HEK293 (cell line): ENCODE measurements at regions not wholly inside any gene's neighbourhood (a gene's known extent, or its start where the extent isn't known, plus 50 kb on each side); places are given as distances from the start of the nearest gene placed in this dataset.

ENCODE experiments used
- BCL11A ChIP-seq: fragments of 450-650 bp; formaldehyde crosslinking; IDR thresholded peaks from 2 replicates; pipeline ENCODE4 v1.5.1; 2016; ENCODE audit warnings: low read depth, missing biosample characterization, missing genetic modification characterization
- RBAK ChIP-seq: fragments of 450-650 bp; formaldehyde crosslinking; IDR thresholded peaks from 2 replicates; pipeline ENCODE4 v1.5.1; 2016; ENCODE audit warnings: missing biosample characterization, missing genetic modification characterization
- TRIM28 ChIP-seq: IDR thresholded peaks from 2 replicates; pipeline ENCODE4 v1.6.1; 2011; ENCODE audit warnings: low read length, control low read depth, borderline replicate concordance
- ZFP37 ChIP-seq: fragments of 450-650 bp; formaldehyde crosslinking; IDR thresholded peaks from 2 replicates; pipeline ENCODE4 v1.5.1; 2016; ENCODE audit warnings: missing biosample characterization, missing genetic modification characterization
- ZNF223 ChIP-seq: fragments of 450-650 bp; formaldehyde crosslinking; IDR thresholded peaks from 2 replicates; pipeline ENCODE4 v1.5.1; 2016; ENCODE audit warnings: missing biosample characterization, missing genetic modification characterization
- ZNF341 ChIP-seq: fragments of 450-650 bp; formaldehyde crosslinking; IDR thresholded peaks from 2 replicates; pipeline ENCODE4; 2016; ENCODE audit warnings: low read depth, missing biosample characterization, missing genetic modification characterization
- ZNF600 ChIP-seq: fragments of 450-650 bp; formaldehyde crosslinking; IDR thresholded peaks from 2 replicates; pipeline ENCODE4 v1.5.1; 2016; ENCODE audit warnings: missing biosample characterization, missing genetic modification characterization
- ZNF658 ChIP-seq: fragments of 450-650 bp; formaldehyde crosslinking; IDR thresholded peaks from 2 replicates; pipeline ENCODE4; 2016; ENCODE audit warnings: missing biosample characterization, missing genetic modification characterization
- ZNF747 ChIP-seq: fragments of 450-650 bp; formaldehyde crosslinking; IDR thresholded peaks from 2 replicates; pipeline ENCODE4 v1.5.1; 2016; ENCODE audit warnings: missing biosample characterization, missing genetic modification characterization
- TF ChIP-seq, protein P1 (sequence below): fragments of 450-650 bp; formaldehyde crosslinking; IDR thresholded peaks from 2 replicates; pipeline ENCODE4 v1.5.1; 2016; ENCODE audit warnings: missing biosample characterization, missing genetic modification characterization
- TF ChIP-seq, protein P2 (sequence below): fragments of 450-650 bp; formaldehyde crosslinking; IDR thresholded peaks from 2 replicates; pipeline ENCODE4 v1.5.1; 2016; ENCODE audit warnings: missing biosample characterization, missing genetic modification characterization

DNA sequence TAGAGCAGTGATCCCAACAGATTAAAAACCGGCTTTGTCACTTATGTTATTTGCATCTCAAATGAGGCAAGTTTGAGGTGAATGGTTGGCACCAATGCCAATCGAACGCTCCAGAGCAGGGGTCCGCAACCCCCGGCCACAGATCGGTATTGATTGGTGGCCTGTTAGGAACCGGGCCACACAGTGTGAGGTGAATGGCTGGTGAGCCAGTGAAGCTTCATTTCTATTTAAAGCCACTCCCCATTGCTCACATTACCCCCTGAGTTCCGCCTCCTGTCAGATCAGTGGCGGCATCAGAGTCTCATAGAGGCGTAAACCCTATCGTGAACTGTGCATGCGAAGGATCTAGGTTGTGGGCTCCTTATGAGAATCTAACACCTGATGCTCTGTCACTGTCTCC lies 132.0 kb downstream of the TMEM182 start:
- TF ChIP-seq, protein P1, sequence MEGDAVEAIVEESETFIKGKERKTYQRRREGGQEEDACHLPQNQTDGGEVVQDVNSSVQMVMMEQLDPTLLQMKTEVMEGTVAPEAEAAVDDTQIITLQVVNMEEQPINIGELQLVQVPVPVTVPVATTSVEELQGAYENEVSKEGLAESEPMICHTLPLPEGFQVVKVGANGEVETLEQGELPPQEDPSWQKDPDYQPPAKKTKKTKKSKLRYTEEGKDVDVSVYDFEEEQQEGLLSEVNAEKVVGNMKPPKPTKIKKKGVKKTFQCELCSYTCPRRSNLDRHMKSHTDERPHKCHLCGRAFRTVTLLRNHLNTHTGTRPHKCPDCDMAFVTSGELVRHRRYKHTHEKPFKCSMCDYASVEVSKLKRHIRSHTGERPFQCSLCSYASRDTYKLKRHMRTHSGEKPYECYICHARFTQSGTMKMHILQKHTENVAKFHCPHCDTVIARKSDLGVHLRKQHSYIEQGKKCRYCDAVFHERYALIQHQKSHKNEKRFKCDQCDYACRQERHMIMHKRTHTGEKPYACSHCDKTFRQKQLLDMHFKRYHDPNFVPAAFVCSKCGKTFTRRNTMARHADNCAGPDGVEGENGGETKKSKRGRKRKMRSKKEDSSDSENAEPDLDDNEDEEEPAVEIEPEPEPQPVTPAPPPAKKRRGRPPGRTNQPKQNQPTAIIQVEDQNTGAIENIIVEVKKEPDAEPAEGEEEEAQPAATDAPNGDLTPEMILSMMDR = no peak
- TF ChIP-seq BCL11A (no peak), ZNF658 (no peak), ZNF747 (tag by site-specific recombination) (no peak), TRIM28 (no peak), ZNF341 (tag by site-specific recombination) (no peak), RBAK (tag by site-specific recombination) (no peak), ZNF600 (tag by site-specific recombination) (no peak), ZFP37 (no peak), ZNF223 (tag by site-specific recombination) (no peak)
- TF ChIP-seq, protein P2, sequence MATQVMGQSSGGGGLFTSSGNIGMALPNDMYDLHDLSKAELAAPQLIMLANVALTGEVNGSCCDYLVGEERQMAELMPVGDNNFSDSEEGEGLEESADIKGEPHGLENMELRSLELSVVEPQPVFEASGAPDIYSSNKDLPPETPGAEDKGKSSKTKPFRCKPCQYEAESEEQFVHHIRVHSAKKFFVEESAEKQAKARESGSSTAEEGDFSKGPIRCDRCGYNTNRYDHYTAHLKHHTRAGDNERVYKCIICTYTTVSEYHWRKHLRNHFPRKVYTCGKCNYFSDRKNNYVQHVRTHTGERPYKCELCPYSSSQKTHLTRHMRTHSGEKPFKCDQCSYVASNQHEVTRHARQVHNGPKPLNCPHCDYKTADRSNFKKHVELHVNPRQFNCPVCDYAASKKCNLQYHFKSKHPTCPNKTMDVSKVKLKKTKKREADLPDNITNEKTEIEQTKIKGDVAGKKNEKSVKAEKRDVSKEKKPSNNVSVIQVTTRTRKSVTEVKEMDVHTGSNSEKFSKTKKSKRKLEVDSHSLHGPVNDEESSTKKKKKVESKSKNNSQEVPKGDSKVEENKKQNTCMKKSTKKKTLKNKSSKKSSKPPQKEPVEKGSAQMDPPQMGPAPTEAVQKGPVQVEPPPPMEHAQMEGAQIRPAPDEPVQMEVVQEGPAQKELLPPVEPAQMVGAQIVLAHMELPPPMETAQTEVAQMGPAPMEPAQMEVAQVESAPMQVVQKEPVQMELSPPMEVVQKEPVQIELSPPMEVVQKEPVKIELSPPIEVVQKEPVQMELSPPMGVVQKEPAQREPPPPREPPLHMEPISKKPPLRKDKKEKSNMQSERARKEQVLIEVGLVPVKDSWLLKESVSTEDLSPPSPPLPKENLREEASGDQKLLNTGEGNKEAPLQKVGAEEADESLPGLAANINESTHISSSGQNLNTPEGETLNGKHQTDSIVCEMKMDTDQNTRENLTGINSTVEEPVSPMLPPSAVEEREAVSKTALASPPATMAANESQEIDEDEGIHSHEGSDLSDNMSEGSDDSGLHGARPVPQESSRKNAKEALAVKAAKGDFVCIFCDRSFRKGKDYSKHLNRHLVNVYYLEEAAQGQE (tag by site-specific recombination) = no peak
